ENCODE measurements at regions not wholly inside any gene's neighbourhood (a gene's known extent, or its start where the extent isn't known, plus 50 kb on each side); places are given as distances from the start of the nearest gene placed in this dataset.

DNA sequence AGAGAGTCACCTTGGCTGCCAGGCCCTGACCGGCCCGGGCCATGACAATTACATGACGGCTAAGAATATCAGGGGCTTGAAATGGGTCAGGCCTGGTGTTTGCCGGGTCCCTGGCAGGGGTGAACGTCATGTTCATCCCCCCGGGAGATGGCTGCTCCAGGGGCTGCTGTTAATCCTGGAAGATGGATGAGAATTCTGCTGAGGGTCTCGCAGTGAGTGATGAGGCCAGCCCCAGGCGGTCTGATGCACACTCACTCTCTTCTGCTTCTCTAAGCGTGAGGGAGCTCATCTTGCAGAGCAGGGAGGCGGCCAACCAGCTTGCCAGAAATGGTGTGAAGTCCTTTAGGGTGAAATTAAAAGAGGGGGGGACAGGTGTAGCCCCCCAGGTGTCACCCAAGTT is 101.3 kb upstream of the ANO1 start:
- H3K36me3 ChIP-seq (ENCODE audit: control insufficient read depth, insufficient read depth, low read length), result no peaks in the 10 kb centered on the region
- TF ChIP-seq, protein P1, sequence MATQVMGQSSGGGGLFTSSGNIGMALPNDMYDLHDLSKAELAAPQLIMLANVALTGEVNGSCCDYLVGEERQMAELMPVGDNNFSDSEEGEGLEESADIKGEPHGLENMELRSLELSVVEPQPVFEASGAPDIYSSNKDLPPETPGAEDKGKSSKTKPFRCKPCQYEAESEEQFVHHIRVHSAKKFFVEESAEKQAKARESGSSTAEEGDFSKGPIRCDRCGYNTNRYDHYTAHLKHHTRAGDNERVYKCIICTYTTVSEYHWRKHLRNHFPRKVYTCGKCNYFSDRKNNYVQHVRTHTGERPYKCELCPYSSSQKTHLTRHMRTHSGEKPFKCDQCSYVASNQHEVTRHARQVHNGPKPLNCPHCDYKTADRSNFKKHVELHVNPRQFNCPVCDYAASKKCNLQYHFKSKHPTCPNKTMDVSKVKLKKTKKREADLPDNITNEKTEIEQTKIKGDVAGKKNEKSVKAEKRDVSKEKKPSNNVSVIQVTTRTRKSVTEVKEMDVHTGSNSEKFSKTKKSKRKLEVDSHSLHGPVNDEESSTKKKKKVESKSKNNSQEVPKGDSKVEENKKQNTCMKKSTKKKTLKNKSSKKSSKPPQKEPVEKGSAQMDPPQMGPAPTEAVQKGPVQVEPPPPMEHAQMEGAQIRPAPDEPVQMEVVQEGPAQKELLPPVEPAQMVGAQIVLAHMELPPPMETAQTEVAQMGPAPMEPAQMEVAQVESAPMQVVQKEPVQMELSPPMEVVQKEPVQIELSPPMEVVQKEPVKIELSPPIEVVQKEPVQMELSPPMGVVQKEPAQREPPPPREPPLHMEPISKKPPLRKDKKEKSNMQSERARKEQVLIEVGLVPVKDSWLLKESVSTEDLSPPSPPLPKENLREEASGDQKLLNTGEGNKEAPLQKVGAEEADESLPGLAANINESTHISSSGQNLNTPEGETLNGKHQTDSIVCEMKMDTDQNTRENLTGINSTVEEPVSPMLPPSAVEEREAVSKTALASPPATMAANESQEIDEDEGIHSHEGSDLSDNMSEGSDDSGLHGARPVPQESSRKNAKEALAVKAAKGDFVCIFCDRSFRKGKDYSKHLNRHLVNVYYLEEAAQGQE (IDR thresholded peaks at IDR 0.05; ENCODE audit: insufficient read depth in 1 of 2, low read depth in 2 of 2, low read length in 1 of 2), result no peak
- no peak for TF ChIP-seq POLR2AphosphoS5 (IDR thresholded peaks at IDR 0.05; ENCODE audit: low read depth, low read length)
- no peak for TF ChIP-seq SIN3A (IDR thresholded peaks at IDR 0.05; ENCODE audit: borderline replicate concordance, insufficient read depth, low read depth, low read length)
- TF ChIP-seq TCF7L2 (IDR thresholded peaks at IDR 0.05; ENCODE audit: low read depth, low read length), result no peak
- TF ChIP-seq, protein P2, sequence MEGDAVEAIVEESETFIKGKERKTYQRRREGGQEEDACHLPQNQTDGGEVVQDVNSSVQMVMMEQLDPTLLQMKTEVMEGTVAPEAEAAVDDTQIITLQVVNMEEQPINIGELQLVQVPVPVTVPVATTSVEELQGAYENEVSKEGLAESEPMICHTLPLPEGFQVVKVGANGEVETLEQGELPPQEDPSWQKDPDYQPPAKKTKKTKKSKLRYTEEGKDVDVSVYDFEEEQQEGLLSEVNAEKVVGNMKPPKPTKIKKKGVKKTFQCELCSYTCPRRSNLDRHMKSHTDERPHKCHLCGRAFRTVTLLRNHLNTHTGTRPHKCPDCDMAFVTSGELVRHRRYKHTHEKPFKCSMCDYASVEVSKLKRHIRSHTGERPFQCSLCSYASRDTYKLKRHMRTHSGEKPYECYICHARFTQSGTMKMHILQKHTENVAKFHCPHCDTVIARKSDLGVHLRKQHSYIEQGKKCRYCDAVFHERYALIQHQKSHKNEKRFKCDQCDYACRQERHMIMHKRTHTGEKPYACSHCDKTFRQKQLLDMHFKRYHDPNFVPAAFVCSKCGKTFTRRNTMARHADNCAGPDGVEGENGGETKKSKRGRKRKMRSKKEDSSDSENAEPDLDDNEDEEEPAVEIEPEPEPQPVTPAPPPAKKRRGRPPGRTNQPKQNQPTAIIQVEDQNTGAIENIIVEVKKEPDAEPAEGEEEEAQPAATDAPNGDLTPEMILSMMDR (IDR thresholded peaks at IDR 0.05), result no peak
- no TSS peak for BruUV-seq (replicated peaks)
- CTCF ChIA-PET, result no interaction called here
- POLR2A ChIA-PET, result no interaction called here
- no peaks in the 10 kb centered on the region for H3K4me1 ChIP-seq (ENCODE audit: control insufficient read depth, insufficient read depth, low read length)
- no peak overlapping the region for H3K4me3 ChIP-seq (ENCODE audit: low read depth in 2 of 2, low read length in 2 of 2)
- no peak overlapping the region for H3K27ac ChIP-seq (ENCODE audit: low read length)
- intact Hi-C loops (cut with micrococcal nuclease; ENCODE audit: unreplicated experiment) (no loop called here), in situ Hi-C loops (cut with HindIII; ENCODE audit: low pct_unique_long_range_greater_than_20kb, low sequenced_read_pairs) (no loop called here)
- DNase-seq (ENCODE audit: low read depth, low spot score) (no peak), ATAC-seq (no peak)
- H3K9me3 ChIP-seq (ENCODE audit: control insufficient read depth, insufficient read depth, low read depth, low read length), result no peaks in the 10 kb centered on the region
- no peaks in the 10 kb centered on the region for H3K27me3 ChIP-seq (ENCODE audit: control insufficient read depth, insufficient read depth, low read length)

DNA sequence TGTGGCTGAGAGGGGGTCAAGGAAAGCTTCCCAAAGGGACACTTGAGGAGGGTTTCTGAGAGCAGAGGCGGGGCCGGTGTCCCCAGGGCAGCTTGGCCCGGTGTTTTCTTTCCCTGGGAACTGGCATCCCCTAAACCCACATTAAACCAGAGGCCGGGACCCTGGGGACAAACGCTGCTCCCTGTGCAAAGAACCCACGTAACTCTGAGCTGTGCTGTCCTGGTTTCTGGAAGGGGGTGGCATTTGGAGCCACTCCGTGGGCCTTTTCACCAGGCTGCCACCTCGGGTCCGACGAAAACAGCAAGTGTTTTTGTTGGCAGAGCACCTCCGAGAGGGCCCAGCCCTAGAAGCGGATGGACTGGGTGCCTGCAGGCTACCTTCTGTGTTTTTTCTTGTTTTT is 100.2 kb upstream of the ANO1 start:
- intact Hi-C loops (cut with micrococcal nuclease; ENCODE audit: unreplicated experiment), result no loop called here
- BruUV-seq (replicated peaks), result no TSS peak
- Histone ChIP-seq H3K4me1 (ENCODE audit: control insufficient read depth, insufficient read depth, low read length) (no peaks in the 10 kb centered on the region), H3K27ac (ENCODE audit: low read length) (no peak overlapping the region), H3K27me3 (ENCODE audit: control insufficient read depth, insufficient read depth, low read length) (no peaks in the 10 kb centered on the region), H3K4me3 (ENCODE audit: low read depth in 2 of 2, low read length in 2 of 2) (no peak overlapping the region), H3K36me3 (ENCODE audit: control insufficient read depth, insufficient read depth, low read length) (no peaks in the 10 kb centered on the region), H3K9me3 (ENCODE audit: control insufficient read depth, insufficient read depth, low read depth, low read length) (no peaks in the 10 kb centered on the region)
- in situ Hi-C loops (cut with HindIII; ENCODE audit: low pct_unique_long_range_greater_than_20kb, low sequenced_read_pairs), result no loop called here
- no peak for ATAC-seq
- ChIA-PET POLR2A (no interaction called here), CTCF (interaction anchor here (0.6 kb wide), 1 partner anchor 489 kb away, joined by 3 read pairs; no protein-coding TSS in a partner anchor)
- no peak for DNase-seq (ENCODE audit: low read depth, low spot score)
- TF ChIP-seq TCF7L2 (IDR thresholded peaks at IDR 0.05; ENCODE audit: low read depth, low read length), result no peak
- TF ChIP-seq, protein P1 (IDR thresholded peaks at IDR 0.05; ENCODE audit: insufficient read depth in 1 of 2, low read depth in 2 of 2, low read length in 1 of 2), result no peak
- TF ChIP-seq POLR2AphosphoS5 (IDR thresholded peaks at IDR 0.05; ENCODE audit: low read depth, low read length), result no peak
- no peak for TF ChIP-seq SIN3A (IDR thresholded peaks at IDR 0.05; ENCODE audit: borderline replicate concordance, insufficient read depth, low read depth, low read length)
- TF ChIP-seq, protein P2 (IDR thresholded peaks at IDR 0.05), result no peak

All from Panc1 (cell line).